C4-2B (cell line): ENCODE measurements at regions not wholly inside any gene's neighbourhood (a gene's known extent, or its start where the extent isn't known, plus 50 kb on each side); places are given as distances from the start of the nearest gene placed in this dataset.
"Not testable (repeated sequence)": the region's sequence is repeated elsewhere in the genome, so short reads cannot be mapped to it uniquely, and the experiment has no call there.

Experiments
- H3K27ac ChIP-seq: fragments of 450-650 bp; 2 replicates; pipeline ENCODE4 v1.5.1; 2017
- ZFX ChIP-seq: fragments of 450-650 bp; IDR thresholded peaks from 2 replicates; pipeline ENCODE4 v1.6.1; 2017
- TF ChIP-seq, protein P1 (sequence below): fragments of 450-650 bp; conservative IDR thresholded peaks from 2 replicates; pipeline ENCODE4 v1.5.1; 2017; ENCODE audit warnings: mild to moderate bottlenecking

GRCh38 chr15:26069231-26069641, 206.1 kb upstream of the ATP10A start:
- H3K27ac ChIP-seq: no peak overlapping the region
- TF ChIP-seq, protein P1, sequence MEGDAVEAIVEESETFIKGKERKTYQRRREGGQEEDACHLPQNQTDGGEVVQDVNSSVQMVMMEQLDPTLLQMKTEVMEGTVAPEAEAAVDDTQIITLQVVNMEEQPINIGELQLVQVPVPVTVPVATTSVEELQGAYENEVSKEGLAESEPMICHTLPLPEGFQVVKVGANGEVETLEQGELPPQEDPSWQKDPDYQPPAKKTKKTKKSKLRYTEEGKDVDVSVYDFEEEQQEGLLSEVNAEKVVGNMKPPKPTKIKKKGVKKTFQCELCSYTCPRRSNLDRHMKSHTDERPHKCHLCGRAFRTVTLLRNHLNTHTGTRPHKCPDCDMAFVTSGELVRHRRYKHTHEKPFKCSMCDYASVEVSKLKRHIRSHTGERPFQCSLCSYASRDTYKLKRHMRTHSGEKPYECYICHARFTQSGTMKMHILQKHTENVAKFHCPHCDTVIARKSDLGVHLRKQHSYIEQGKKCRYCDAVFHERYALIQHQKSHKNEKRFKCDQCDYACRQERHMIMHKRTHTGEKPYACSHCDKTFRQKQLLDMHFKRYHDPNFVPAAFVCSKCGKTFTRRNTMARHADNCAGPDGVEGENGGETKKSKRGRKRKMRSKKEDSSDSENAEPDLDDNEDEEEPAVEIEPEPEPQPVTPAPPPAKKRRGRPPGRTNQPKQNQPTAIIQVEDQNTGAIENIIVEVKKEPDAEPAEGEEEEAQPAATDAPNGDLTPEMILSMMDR: no peak
- TF ChIP-seq ZFX: no peak

GRCh38 chr15:26066896-26067295, 203.8 kb upstream of the ATP10A start:
- no peak overlapping the region for H3K27ac ChIP-seq
- no peak for TF ChIP-seq ZFX
- TF ChIP-seq, protein P1: no peak

GRCh38 chr15:26065723-26066122, 202.6 kb upstream of the ATP10A start:
- H3K27ac ChIP-seq: no peak overlapping the region
- no peak for TF ChIP-seq ZFX
- TF ChIP-seq, protein P1: no peak

DNA sequence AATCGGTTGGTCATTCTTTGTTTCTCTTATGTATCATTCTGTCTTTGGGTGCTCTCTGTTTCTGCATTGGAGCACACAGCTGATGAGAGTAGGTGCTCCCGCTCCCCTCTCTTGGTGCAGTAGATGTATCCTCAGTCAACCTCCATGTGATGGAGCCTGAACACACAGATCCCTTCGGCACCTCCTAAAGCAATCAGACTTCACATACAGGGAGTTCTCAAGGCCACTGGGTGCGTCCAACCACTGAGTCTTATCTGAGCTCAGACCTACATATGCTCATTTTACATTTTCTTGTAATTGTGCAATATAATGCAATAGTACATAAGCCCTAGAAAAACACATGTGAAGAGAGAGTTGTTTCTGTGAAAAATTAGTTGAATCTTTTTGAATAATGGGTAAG, 198.1 kb upstream of the ATP10A start:
- H3K27ac ChIP-seq: no peak overlapping the region
- no peak for TF ChIP-seq ZFX
- TF ChIP-seq, protein P1: no peak

DNA sequence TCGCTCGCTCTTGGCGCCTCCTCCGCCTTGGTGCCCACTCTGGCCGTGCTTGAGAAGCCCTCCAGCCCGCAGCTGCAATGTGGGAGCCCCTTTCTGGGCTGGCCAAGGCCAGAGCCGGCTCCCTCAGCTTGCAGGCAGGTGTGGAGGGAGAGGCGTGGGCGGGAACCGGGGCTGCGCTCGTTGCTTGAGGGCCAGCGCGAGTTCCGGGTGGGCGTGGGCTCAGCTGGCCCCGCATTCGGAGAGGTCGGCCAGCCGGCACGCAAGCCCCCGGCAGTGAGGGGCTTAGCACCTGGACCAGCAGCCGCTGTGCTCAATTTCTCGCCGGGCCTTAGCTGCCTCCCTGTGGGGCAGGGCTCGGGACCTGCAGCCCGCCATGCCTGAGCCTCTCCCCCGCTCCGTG, 193.6 kb upstream of the ATP10A start:
- not testable (repeated sequence) for H3K27ac ChIP-seq

DNA sequence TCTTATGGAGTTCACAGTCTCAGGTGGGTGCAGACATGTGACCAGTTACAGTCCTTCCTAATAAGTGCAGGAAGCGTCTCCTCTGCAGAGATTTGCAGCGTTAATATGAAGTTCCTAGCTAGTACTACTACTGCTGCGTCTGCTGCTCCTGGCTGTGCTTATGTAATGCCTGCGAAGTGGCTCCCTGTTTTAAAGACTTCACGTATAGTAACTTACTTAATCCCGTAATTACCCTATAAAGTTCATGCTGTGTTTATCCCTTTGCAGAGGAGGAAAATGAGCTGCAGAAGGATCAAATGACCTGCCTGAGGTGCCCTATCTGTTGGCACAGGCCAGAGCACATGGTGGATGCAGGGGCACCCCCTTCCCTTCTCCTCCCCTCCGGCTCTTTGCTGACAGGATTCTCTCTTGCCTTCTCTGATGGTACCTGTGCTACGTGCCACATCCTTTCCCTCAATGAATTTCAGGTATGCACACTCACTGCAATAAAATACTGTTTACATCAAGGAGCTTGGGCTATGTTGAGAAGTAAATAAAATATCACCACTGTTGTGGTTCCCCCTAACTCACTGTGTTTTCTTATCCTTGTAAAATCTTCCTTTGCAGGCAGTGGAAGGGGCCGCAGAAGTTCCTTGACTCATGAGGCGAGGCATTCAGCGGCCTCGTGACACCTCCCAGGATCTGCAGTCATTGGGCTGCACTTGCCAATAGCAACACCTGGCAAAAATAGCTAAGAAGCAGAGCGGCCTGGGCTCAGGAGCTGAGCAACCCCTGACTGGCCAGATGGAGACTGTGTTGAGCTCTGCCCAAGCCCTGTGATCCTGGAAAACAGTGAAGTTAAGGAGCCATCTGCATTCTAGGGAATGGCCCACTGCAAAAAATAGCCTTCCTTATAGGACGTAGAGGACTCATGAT, 188.9 kb upstream of the ATP10A start:
- TF ChIP-seq, protein P1: no peak
- TF ChIP-seq ZFX: no peak
- H3K27ac ChIP-seq: no peak overlapping the region

DNA sequence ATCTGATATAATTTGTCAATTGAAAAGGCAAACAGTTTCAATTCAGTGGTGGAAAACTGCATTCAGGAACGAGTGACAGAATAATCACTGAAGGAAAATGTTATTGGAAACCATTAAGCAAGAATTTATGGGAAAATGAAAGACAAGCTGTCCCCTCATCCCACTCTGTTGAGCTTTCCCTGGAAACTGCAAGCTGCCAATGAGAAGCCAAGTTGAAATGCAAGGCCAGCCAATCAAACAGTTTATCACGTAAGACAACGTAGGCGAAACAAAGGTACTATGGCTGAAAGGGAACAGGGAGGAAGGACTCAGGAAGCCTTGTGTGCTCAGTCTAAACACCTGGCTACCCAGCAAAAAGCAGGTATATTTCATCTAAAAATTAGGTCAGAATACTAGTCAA, 187.9 kb upstream of the ATP10A start:
- TF ChIP-seq ZFX: no peak
- TF ChIP-seq, protein P1: no peak
- no peak overlapping the region for H3K27ac ChIP-seq
